ENCODE measurements at regions not wholly inside any gene's neighbourhood (a gene's known extent, or its start where the extent isn't known, plus 50 kb on each side); places are given as distances from the start of the nearest gene placed in this dataset.

GRCh38 chr7:417973-418601, 101.6 kb downstream of the PDGFA start:
- in situ Hi-C loops (cut with MboI; ENCODE audit: low pct_unique_long_range_greater_than_20kb, low sequenced_read_pairs): no loop called here
- DNase-seq: no peak

GRCh38 chr7:418636-419280, 100.9 kb downstream of the PDGFA start:
- in situ Hi-C loops (cut with MboI; ENCODE audit: low pct_unique_long_range_greater_than_20kb, low sequenced_read_pairs): no loop called here
- DNase-seq: no peak

- in situ Hi-C loops (cut with MboI; ENCODE audit: low pct_unique_long_range_greater_than_20kb, low sequenced_read_pairs): no loop called here
- no peak for DNase-seq
Measured at GRCh38 chr7:420142-421093, 99.2 kb downstream of the PDGFA start.

- in situ Hi-C loops (cut with MboI; ENCODE audit: low pct_unique_long_range_greater_than_20kb, low sequenced_read_pairs): no loop called here
Measured at GRCh38 chr7:421136-421991, 98.3 kb downstream of the PDGFA start.

GRCh38 chr7:422191-422885, 97.3 kb downstream of the PDGFA start:
- DNase-seq: no peak
- in situ Hi-C loops (cut with MboI; ENCODE audit: low pct_unique_long_range_greater_than_20kb, low sequenced_read_pairs): no loop called here

More at GRCh38 chr7:421136-421991, 98.3 kb downstream of the PDGFA start:
- DNase-seq: no peak

- DNase-seq: no peak
- in situ Hi-C loops (cut with MboI; ENCODE audit: low pct_unique_long_range_greater_than_20kb, low sequenced_read_pairs): no loop called here
Measured at GRCh38 chr7:422886-423225, 96.8 kb downstream of the PDGFA start.

- in situ Hi-C loops (cut with MboI; ENCODE audit: low pct_unique_long_range_greater_than_20kb, low sequenced_read_pairs): no loop called here
Measured at GRCh38 chr7:423312-424260, 96.1 kb downstream of the PDGFA start.

GRCh38 chr7:424301-424935, 95.2 kb downstream of the PDGFA start:
- in situ Hi-C loops (cut with MboI; ENCODE audit: low pct_unique_long_range_greater_than_20kb, low sequenced_read_pairs): no loop called here
- DNase-seq: no peak

More at GRCh38 chr7:423312-424260, 96.1 kb downstream of the PDGFA start:
- no peak for DNase-seq

GRCh38 chr7:424961-425793, 94.5 kb downstream of the PDGFA start:
- in situ Hi-C loops (cut with MboI; ENCODE audit: low pct_unique_long_range_greater_than_20kb, low sequenced_read_pairs): no loop called here
- DNase-seq: no peak

GRCh38 chr7:425794-426188, 93.9 kb downstream of the PDGFA start:
- in situ Hi-C loops (cut with MboI; ENCODE audit: low pct_unique_long_range_greater_than_20kb, low sequenced_read_pairs): no loop called here
- DNase-seq: no peak

GRCh38 chr7:426510-426909, 93.1 kb downstream of the PDGFA start:
- DNase-seq: no peak
- in situ Hi-C loops (cut with MboI; ENCODE audit: low pct_unique_long_range_greater_than_20kb, low sequenced_read_pairs): no loop called here

GRCh38 chr7:427506-428103, 92.0 kb downstream of the PDGFA start:
- DNase-seq: no peak
- in situ Hi-C loops (cut with MboI; ENCODE audit: low pct_unique_long_range_greater_than_20kb, low sequenced_read_pairs): no loop called here

- DNase-seq: no peak
- in situ Hi-C loops (cut with MboI; ENCODE audit: low pct_unique_long_range_greater_than_20kb, low sequenced_read_pairs): no loop called here
Measured at GRCh38 chr7:428387-428786, 91.3 kb downstream of the PDGFA start.

- in situ Hi-C loops (cut with MboI; ENCODE audit: low pct_unique_long_range_greater_than_20kb, low sequenced_read_pairs): no loop called here
- no peak for DNase-seq
Measured at GRCh38 chr7:428927-429827, 90.5 kb downstream of the PDGFA start.

GRCh38 chr7:429828-430180, 89.8 kb downstream of the PDGFA start:
- in situ Hi-C loops (cut with MboI; ENCODE audit: low pct_unique_long_range_greater_than_20kb, low sequenced_read_pairs): no loop called here
- DNase-seq: no peak

All from KBM-7 (cell line).